Gastrocnemius medialis (tissue), 4 donors: ENCODE measurements at regions not wholly inside any gene's neighbourhood (a gene's known extent, or its start where the extent isn't known, plus 50 kb on each side); places are given as distances from the start of the nearest gene placed in this dataset.

Experiments
- POLR2A ChIP-seq, 2 donors: fragments of 450-650 bp; IDR thresholded peaks; one replicate each; pipeline ENCODE4 v1.6.1; 2017; ENCODE audit warnings: antibody characterized with exemption in 2 of 2, mild to moderate bottlenecking in 2 of 2, moderate library complexity in 2 of 2
- TF ChIP-seq, protein P1 (sequence below), 5 experiments: fragments of 450-650 bp in 3 of 5; fragments of 200-600 bp in 2 of 5; sonication (generic) in 2 of 5; IDR thresholded peaks in 4 of 5; conservative IDR thresholded peaks in 1 of 5; 1 replicate in 4 of 5; 2 replicates in 1 of 5; pipeline ENCODE4 v1.5.1; 2016 to 2019; ENCODE audit warnings: antibody characterized with exemption in 5 of 5, mild to moderate bottlenecking in 3 of 5, moderate library complexity in 3 of 5

DNA sequence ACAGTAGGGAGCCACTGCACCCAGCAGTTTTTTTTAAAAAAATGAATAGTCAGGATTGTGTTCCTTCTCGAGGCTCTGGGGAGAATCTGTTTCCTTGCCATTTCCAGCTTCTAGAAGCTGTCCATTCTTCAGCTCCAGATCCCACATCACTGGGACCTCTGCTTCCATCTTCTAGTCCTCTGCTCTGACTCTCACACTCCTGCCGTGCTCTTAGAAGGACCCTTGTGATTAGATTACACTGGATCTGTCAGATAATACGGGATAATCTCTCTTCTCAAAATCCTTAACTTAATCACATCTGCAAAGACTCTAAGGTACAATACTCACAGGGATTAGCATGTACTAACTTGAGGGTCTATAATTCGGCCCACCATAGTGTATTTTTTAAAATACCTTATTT lies 158.9 kb upstream of the SP4 start:
- TF ChIP-seq, protein P1, sequence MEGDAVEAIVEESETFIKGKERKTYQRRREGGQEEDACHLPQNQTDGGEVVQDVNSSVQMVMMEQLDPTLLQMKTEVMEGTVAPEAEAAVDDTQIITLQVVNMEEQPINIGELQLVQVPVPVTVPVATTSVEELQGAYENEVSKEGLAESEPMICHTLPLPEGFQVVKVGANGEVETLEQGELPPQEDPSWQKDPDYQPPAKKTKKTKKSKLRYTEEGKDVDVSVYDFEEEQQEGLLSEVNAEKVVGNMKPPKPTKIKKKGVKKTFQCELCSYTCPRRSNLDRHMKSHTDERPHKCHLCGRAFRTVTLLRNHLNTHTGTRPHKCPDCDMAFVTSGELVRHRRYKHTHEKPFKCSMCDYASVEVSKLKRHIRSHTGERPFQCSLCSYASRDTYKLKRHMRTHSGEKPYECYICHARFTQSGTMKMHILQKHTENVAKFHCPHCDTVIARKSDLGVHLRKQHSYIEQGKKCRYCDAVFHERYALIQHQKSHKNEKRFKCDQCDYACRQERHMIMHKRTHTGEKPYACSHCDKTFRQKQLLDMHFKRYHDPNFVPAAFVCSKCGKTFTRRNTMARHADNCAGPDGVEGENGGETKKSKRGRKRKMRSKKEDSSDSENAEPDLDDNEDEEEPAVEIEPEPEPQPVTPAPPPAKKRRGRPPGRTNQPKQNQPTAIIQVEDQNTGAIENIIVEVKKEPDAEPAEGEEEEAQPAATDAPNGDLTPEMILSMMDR (IDR thresholded peaks at IDR 0.05 in 4 of 5, conservative IDR thresholded peaks at IDR 0.05 in 1 of 5) = no peak
- no peak for TF ChIP-seq POLR2A (IDR thresholded peaks at IDR 0.05)
